H9 (cell line): ENCODE measurements at regions not wholly inside any gene's neighbourhood (a gene's known extent, or its start where the extent isn't known, plus 50 kb on each side); places are given as distances from the start of the nearest gene placed in this dataset.

Source experiments
- DNase-seq: peaks from one replicate; pipeline ENCODE4 v3.0.0-alpha.2; 2017
- H2AFZ ChIP-seq: one replicate; pipeline ENCODE4 v1.6.1; 2013; ENCODE audit warnings: mild to moderate bottlenecking, low read length, control low read depth, moderate library complexity
- H2AK5ac ChIP-seq: 2 replicates; pipeline ENCODE4 v1.6.1; 2013; ENCODE audit warnings: low read length, control low read depth, mixed read lengths; ENCODE audit not compliant: insufficient read length
- H2BK120ac ChIP-seq: one replicate; pipeline ENCODE4 v1.6.1; 2013; ENCODE audit warnings: low read depth, mild to moderate bottlenecking, low read length, control low read depth, inconsistent platforms; ENCODE audit not compliant: poor library complexity, severe bottlenecking
- H2BK12ac ChIP-seq: 2 replicates; pipeline ENCODE4 v1.6.1; 2013; ENCODE audit warnings: low read length, control low read depth, mixed read lengths, low read depth; ENCODE audit not compliant: insufficient read length
- H2BK15ac ChIP-seq: 2 replicates; pipeline ENCODE4 v1.6.1; 2013; ENCODE audit warnings: low read depth, low read length, control low read depth
- H2BK20ac ChIP-seq: one replicate; pipeline ENCODE4 v1.6.1; 2013; ENCODE audit warnings: low read depth, mild to moderate bottlenecking, low read length, control low read depth, inconsistent platforms; ENCODE audit not compliant: poor library complexity, severe bottlenecking
- H2BK5ac ChIP-seq: 2 replicates; pipeline ENCODE4 v1.6.1; 2013; ENCODE audit warnings: low read length, control low read depth, mixed read lengths; ENCODE audit not compliant: insufficient read length
- H3K14ac ChIP-seq: 2 replicates; pipeline ENCODE4 v1.6.1; 2013; ENCODE audit warnings: low read length, control low read depth; ENCODE audit not compliant: insufficient read depth
- H3K18ac ChIP-seq: 2 replicates; pipeline ENCODE4 v1.6.1; 2013; ENCODE audit warnings: low read depth, mild to moderate bottlenecking, mixed read lengths, low read length, control low read depth; ENCODE audit not compliant: insufficient read length
- H3K23ac ChIP-seq: 2 replicates; pipeline ENCODE4 v1.6.1; 2013; ENCODE audit warnings: low read length, control low read depth, mixed read lengths, low read depth; ENCODE audit not compliant: insufficient read length
- H3K23me2 ChIP-seq: 2 replicates; pipeline ENCODE4 v1.6.1; 2013; ENCODE audit warnings: low read depth, mild to moderate bottlenecking, mixed read lengths, low read length, control low read depth; ENCODE audit not compliant: insufficient read length, poor library complexity, severe bottlenecking
- H3K27ac ChIP-seq: 2 replicates; pipeline ENCODE4 v1.5.1; 2013; ENCODE audit warnings: low read length, control low read depth, mixed read lengths, low read depth; ENCODE audit not compliant: insufficient read length
- H3K27me3 ChIP-seq: 2 replicates; pipeline ENCODE4 v1.6.1; 2013; ENCODE audit warnings: low read length, control low read depth, inconsistent platforms; ENCODE audit not compliant: insufficient read depth
- H3K4ac ChIP-seq: 2 replicates; pipeline ENCODE4 v1.6.1; 2013; ENCODE audit warnings: low read depth, mild to moderate bottlenecking, control low read depth, inconsistent platforms, low read length, moderate library complexity
- H3K4me1 ChIP-seq: 2 replicates; pipeline ENCODE4 v1.6.1; 2013; ENCODE audit warnings: low read length, control low read depth, inconsistent platforms; ENCODE audit not compliant: insufficient read depth
- H3K4me2 ChIP-seq: 2 replicates; pipeline ENCODE4 v1.6.1; 2013; ENCODE audit warnings: low read length, control low read depth, mixed read lengths; ENCODE audit not compliant: insufficient read length, insufficient read depth
- H3K56ac ChIP-seq: 2 replicates; pipeline ENCODE4 v1.6.1; 2013; ENCODE audit warnings: low read depth, mild to moderate bottlenecking, mixed read lengths, low read length, control low read depth; ENCODE audit not compliant: insufficient read length
- H3K79me1 ChIP-seq: 2 replicates; pipeline ENCODE4 v1.6.1; 2013; ENCODE audit warnings: low read depth, mild to moderate bottlenecking, moderate library complexity, low read length, control low read depth, inconsistent platforms; ENCODE audit not compliant: insufficient read depth, poor library complexity, severe bottlenecking
- H3K79me2 ChIP-seq: 2 replicates; pipeline ENCODE4 v1.6.1; 2013; ENCODE audit warnings: low read length, control low read depth, inconsistent platforms; ENCODE audit not compliant: insufficient read depth
- H3K9ac ChIP-seq: 2 replicates; pipeline ENCODE4 v1.6.1; 2013; ENCODE audit warnings: low read length, control low read depth, mixed read lengths; ENCODE audit not compliant: insufficient read length; ENCODE audit errors: extremely low read depth
- H3K9me3 ChIP-seq: one replicate; pipeline ENCODE4 v1.6.1; 2013; ENCODE audit warnings: low read depth, low read length, inconsistent platforms; ENCODE audit not compliant: control insufficient read depth
- H3T11ph ChIP-seq: one replicate; pipeline ENCODE4 v1.6.1; 2013; ENCODE audit warnings: mild to moderate bottlenecking, low read length, control low read depth, inconsistent platforms
- H4K20me1 ChIP-seq: one replicate; pipeline ENCODE4 v1.6.1; 2013; ENCODE audit not compliant: control insufficient read depth, insufficient read length, insufficient read depth
- H4K5ac ChIP-seq: 2 replicates; pipeline ENCODE4 v1.6.1; 2013; ENCODE audit warnings: low read depth, mild to moderate bottlenecking, mixed read lengths, low read length, control low read depth; ENCODE audit not compliant: insufficient read length
- H4K8ac ChIP-seq: replicated peaks from 2 replicates; pipeline ENCODE4 v1.6.1; 2013; ENCODE audit warnings: low read length, control low read depth, mixed read lengths, low read depth; ENCODE audit not compliant: insufficient read length
- H4K91ac ChIP-seq: 2 replicates; pipeline ENCODE4 v1.6.1; 2013; ENCODE audit warnings: low read depth, mild to moderate bottlenecking, moderate library complexity, mixed read lengths, low read length, control low read depth; ENCODE audit not compliant: insufficient read length
- H3K27ac Mint-ChIP-seq, 3 experiments: 2 replicates in 2 of 3; 3 replicates in 1 of 3; pipeline ENCODE4 v1.8.0; 2020 to 2021; ENCODE audit warnings: mixed read lengths in 3 of 3, mild to moderate bottlenecking in 1 of 3, moderate library complexity in 1 of 3
- H3K27me3 Mint-ChIP-seq: 2 replicates; pipeline ENCODE4 v1.8.0; 2021; ENCODE audit warnings: low read depth, mild to moderate bottlenecking, moderate library complexity, mixed read lengths
- H3K36me3 Mint-ChIP-seq, 3 experiments: 2 replicates in 2 of 3; 3 replicates in 1 of 3; pipeline ENCODE4 v1.8.0; 2020 to 2021; ENCODE audit warnings: low read depth in 3 of 3, mixed read lengths in 3 of 3; ENCODE audit not compliant: insufficient read depth in 1 of 3
- H3K4me1 Mint-ChIP-seq, 2 experiments: 2 replicates each; pipeline ENCODE4 v1.8.0; 2020; ENCODE audit warnings: mixed read lengths in 2 of 2
- H3K4me3 Mint-ChIP-seq, 2 experiments: 2 replicates in 1 of 2; 3 replicates in 1 of 2; pipeline ENCODE4 v1.8.0; 2020 to 2021; ENCODE audit warnings: mild to moderate bottlenecking in 2 of 2, mixed read lengths in 2 of 2, moderate library complexity in 1 of 2
- H3K9me3 Mint-ChIP-seq, 2 experiments: 2 replicates in 1 of 2; 3 replicates in 1 of 2; pipeline ENCODE4 v1.8.0; 2020; ENCODE audit warnings: mild to moderate bottlenecking in 2 of 2, mixed read lengths in 2 of 2, moderate library complexity in 1 of 2
- WGBS: extraction: QIAGEN DNeasy Blood & Tissue Kit; methylation state at CpG from one replicate; pipeline ENCODE4 v1.1.7; 2013; ENCODE audit warnings: missing lambda C conversion rate, low lambda C conversion rate, mixed read lengths; ENCODE audit not compliant: insufficient read length; ENCODE audit errors: extremely low coverage; 5-methylcytosine and 5-hydroxymethylcytosine counted together
- TF ChIP-seq, protein P1 (sequence below): fragments of 200-600 bp; sonication (generic); conservative IDR thresholded peaks from 3 replicates; pipeline ENCODE4 v1.8.0; 2021; ENCODE audit warnings: antibody characterized with exemption, mild to moderate bottlenecking

- TF ChIP-seq, protein P1, sequence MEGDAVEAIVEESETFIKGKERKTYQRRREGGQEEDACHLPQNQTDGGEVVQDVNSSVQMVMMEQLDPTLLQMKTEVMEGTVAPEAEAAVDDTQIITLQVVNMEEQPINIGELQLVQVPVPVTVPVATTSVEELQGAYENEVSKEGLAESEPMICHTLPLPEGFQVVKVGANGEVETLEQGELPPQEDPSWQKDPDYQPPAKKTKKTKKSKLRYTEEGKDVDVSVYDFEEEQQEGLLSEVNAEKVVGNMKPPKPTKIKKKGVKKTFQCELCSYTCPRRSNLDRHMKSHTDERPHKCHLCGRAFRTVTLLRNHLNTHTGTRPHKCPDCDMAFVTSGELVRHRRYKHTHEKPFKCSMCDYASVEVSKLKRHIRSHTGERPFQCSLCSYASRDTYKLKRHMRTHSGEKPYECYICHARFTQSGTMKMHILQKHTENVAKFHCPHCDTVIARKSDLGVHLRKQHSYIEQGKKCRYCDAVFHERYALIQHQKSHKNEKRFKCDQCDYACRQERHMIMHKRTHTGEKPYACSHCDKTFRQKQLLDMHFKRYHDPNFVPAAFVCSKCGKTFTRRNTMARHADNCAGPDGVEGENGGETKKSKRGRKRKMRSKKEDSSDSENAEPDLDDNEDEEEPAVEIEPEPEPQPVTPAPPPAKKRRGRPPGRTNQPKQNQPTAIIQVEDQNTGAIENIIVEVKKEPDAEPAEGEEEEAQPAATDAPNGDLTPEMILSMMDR, result no peak
- Histone ChIP-seq H2BK15ac (no peak overlapping the region), H3K9ac (no peak overlapping the region), H3K27ac (no peak overlapping the region), H2BK5ac (no peak overlapping the region), H2AK5ac (no peak overlapping the region), H3K23ac (no peak overlapping the region), H3K4me2 (no peak overlapping the region), H4K20me1 (no peaks in the 10 kb centered on the region), H3K23me2 (no peaks in the 10 kb centered on the region), H2BK20ac (no peak overlapping the region), H3K56ac (no peak overlapping the region), H3K79me2 (no peaks in the 10 kb centered on the region), H3K4ac (no peak overlapping the region), H3K27me3 (no peaks in the 10 kb centered on the region; the same call in 1 of the 2 replicates), H2BK12ac (no peak overlapping the region), H4K8ac (no peak overlapping the region), H3K14ac (no peak overlapping the region), H4K91ac (no peak overlapping the region), H3K4me1 (peaks cover 7% of the 10 kb centered on the region; the same call in 1 of the 2 replicates), H3K79me1 (no peaks in the 10 kb centered on the region), H4K5ac (no peak overlapping the region), H2AFZ (no peak overlapping the region), H2BK120ac (no peak overlapping the region), H3K18ac (no peak overlapping the region), H3T11ph (no peak overlapping the region), H3K9me3 (no peaks in the 10 kb centered on the region)
- Mint-ChIP-seq H3K27me3 (peaks cover 37% of the 10 kb centered on the region), H3K4me3 (no peak overlapping the region), H3K36me3 (peaks cover 0 to 6% (median 2%) of the 10 kb centered on the region in 3 experiments; a peak in 1 of 7 replicates), H3K9me3 (peaks cover 4 to 7% of the 10 kb centered on the region in 2 experiments; a peak in 4 of 5 replicates), H3K4me1 (peaks cover 30 to 31% of the 10 kb centered on the region in 2 experiments), H3K27ac (no peak overlapping the region)
- no CpG with 5 or more reads among the region's 2 CpGs for WGBS
- DNase-seq, result no peak
These were observed 146.3 kb upstream of the RMST start for GRCh38 chr12:97316321-97316720.
